GM21528 (cell line): ENCODE measurements at regions not wholly inside any gene's neighbourhood (a gene's known extent, or its start where the extent isn't known, plus 50 kb on each side); places are given as distances from the start of the nearest gene placed in this dataset.
"Not testable (repeated sequence)": the region's sequence is repeated elsewhere in the genome, so short reads cannot be mapped to it uniquely, and the experiment has no call there.

Experiments used
- ATAC-seq: cut with Tn5 transposase; IDR thresholded peaks from one replicate; pipeline ENCODE4 v1.9.1; 2021; ENCODE audit warnings: mild to moderate bottlenecking, moderate library complexity; ENCODE audit not compliant: unreplicated experiment, low FRiP score

GRCh38 chr15:99826157-99826780 is 93.0 kb upstream of the LYSMD4 start:
- ATAC-seq = no peak

- no peak for ATAC-seq
Measured at GRCh38 chr15:99823346-99823745, 90.1 kb upstream of the LYSMD4 start.

GRCh38 chr15:99819981-99820718 is 86.9 kb upstream of the LYSMD4 start:
- no peak for ATAC-seq

GRCh38 chr15:99818872-99819271 is 85.6 kb upstream of the LYSMD4 start:
- no peak for ATAC-seq

GRCh38 chr15:99816862-99817261 is 83.6 kb upstream of the LYSMD4 start:
- not testable (repeated sequence) for ATAC-seq

- not testable (repeated sequence) for ATAC-seq
Measured at GRCh38 chr15:99810663-99811062, 77.4 kb upstream of the LYSMD4 start.

- not testable (repeated sequence) for ATAC-seq
Measured at GRCh38 chr15:99799854-99800250, 66.6 kb upstream of the LYSMD4 start.

GRCh38 chr15:99799182-99799853 is 66.1 kb upstream of the LYSMD4 start:
- not testable (repeated sequence) for ATAC-seq

- ATAC-seq = not testable (repeated sequence)
Measured at GRCh38 chr15:99796940-99797870, 64.0 kb upstream of the LYSMD4 start.

GRCh38 chr15:99791881-99792807 is 58.9 kb upstream of the LYSMD4 start:
- ATAC-seq = not testable (repeated sequence)

GRCh38 chr15:99790751-99791150 is 57.5 kb upstream of the LYSMD4 start:
- ATAC-seq = not testable (repeated sequence)

GRCh38 chr15:99788156-99788555 is 54.9 kb upstream of the LYSMD4 start:
- no peak for ATAC-seq

GRCh38 chr15:99784800-99785199 is 51.6 kb upstream of the LYSMD4 start:
- not testable (repeated sequence) for ATAC-seq

- ATAC-seq = not testable (repeated sequence)
Measured at GRCh38 chr15:99783918-99784619, 50.8 kb upstream of the LYSMD4 start.
